Kidney epithelial cell (primary cell): ENCODE measurements at regions not wholly inside any gene's neighbourhood (a gene's known extent, or its start where the extent isn't known, plus 50 kb on each side); places are given as distances from the start of the nearest gene placed in this dataset.
"Not testable (repeated sequence)": the region's sequence is repeated elsewhere in the genome, so short reads cannot be mapped to it uniquely, and the experiment has no call there.

Experiments used
- DNase-seq: peaks from one replicate; pipeline ENCODE4 v3.0.0-alpha.2; 2010; ENCODE audit warnings: low read depth
- H3K27me3 ChIP-seq: 2 replicates; pipeline ENCODE4 v1.6.0; 2011; ENCODE audit warnings: low read length; ENCODE audit not compliant: control insufficient read depth, insufficient read depth
- H3K36me3 ChIP-seq: 2 replicates; pipeline ENCODE4 v1.5.1; 2011; ENCODE audit warnings: low read length; ENCODE audit not compliant: control insufficient read depth, insufficient read depth
- H3K4me3 ChIP-seq: 2 replicates; pipeline ENCODE4 v1.5.1; 2011; ENCODE audit warnings: low read depth, mild to moderate bottlenecking, control low read depth, low read length
- CTCF ChIP-seq: IDR thresholded peaks from 2 replicates; pipeline ENCODE4 v1.5.1; 2011; ENCODE audit warnings: mild to moderate bottlenecking, moderate library complexity, low read length, control low read depth, inconsistent platforms; ENCODE audit not compliant: insufficient read depth, poor library complexity, severe bottlenecking

- no peak for DNase-seq
- no peaks in the 10 kb centered on the region for H3K27me3 ChIP-seq
- H3K4me3 ChIP-seq = no peak overlapping the region
- H3K36me3 ChIP-seq = no peaks in the 10 kb centered on the region
- no peak for TF ChIP-seq CTCF
Observed at GRCh38 chr3:112755845-112756613, 90.6 kb downstream of the CD200R1L start.

GRCh38 chr3:112755046-112755445 is 91.6 kb downstream of the CD200R1L start:
- H3K36me3 ChIP-seq, H3K27me3 ChIP-seq, H3K4me3 ChIP-seq, DNase-seq: not testable (repeated sequence)

GRCh38 chr3:112751564-112752512 is 94.8 kb downstream of the CD200R1L start:
- Histone ChIP-seq H3K36me3 (no peaks in the 10 kb centered on the region), H3K27me3 (no peaks in the 10 kb centered on the region), H3K4me3 (no peak overlapping the region)
- no peak for DNase-seq
- no peak for TF ChIP-seq CTCF

GRCh38 chr3:112751061-112751460 is 95.6 kb downstream of the CD200R1L start:
- DNase-seq = no peak
- no peaks in the 10 kb centered on the region for H3K27me3 ChIP-seq
- TF ChIP-seq CTCF = no peak
- no peak overlapping the region for H3K4me3 ChIP-seq
- no peaks in the 10 kb centered on the region for H3K36me3 ChIP-seq

GRCh38 chr3:112747624-112748023 is 99.0 kb downstream of the CD200R1L start:
- Histone ChIP-seq H3K36me3 (no peaks in the 10 kb centered on the region), H3K4me3 (no peak overlapping the region), H3K27me3 (no peaks in the 10 kb centered on the region)
- TF ChIP-seq CTCF = no peak
- DNase-seq = no peak

- no peaks in the 10 kb centered on the region for H3K36me3 ChIP-seq
- TF ChIP-seq CTCF = no peak
- no peak overlapping the region for H3K4me3 ChIP-seq
- DNase-seq = no peak
- H3K27me3 ChIP-seq = no peaks in the 10 kb centered on the region
Observed at GRCh38 chr3:112746675-112747280, 99.9 kb downstream of the CD200R1L start.
